ENCODE measurements at regions not wholly inside any gene's neighbourhood (a gene's known extent, or its start where the extent isn't known, plus 50 kb on each side); places are given as distances from the start of the nearest gene placed in this dataset.

DNA sequence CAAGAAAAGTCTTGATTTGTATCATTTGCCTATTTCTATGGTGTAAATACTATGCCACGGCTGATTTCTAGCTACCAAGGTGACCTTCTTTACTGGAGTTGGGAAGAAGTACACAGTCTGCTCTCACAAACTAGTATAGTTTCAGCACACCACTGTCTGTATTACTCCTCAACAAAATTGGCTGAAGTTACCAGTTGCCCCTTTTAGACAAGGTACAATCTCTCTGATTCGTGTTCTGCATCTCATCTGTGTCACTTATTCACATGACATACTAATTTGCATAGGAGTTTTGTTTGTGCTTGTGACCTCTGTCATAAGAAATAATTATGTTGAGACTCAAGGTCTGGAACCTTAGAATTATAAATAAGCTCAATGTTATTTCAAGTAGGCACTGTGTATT is 97.3 kb downstream of the C11orf87 start (continued):
- TF ChIP-seq, protein P1, sequence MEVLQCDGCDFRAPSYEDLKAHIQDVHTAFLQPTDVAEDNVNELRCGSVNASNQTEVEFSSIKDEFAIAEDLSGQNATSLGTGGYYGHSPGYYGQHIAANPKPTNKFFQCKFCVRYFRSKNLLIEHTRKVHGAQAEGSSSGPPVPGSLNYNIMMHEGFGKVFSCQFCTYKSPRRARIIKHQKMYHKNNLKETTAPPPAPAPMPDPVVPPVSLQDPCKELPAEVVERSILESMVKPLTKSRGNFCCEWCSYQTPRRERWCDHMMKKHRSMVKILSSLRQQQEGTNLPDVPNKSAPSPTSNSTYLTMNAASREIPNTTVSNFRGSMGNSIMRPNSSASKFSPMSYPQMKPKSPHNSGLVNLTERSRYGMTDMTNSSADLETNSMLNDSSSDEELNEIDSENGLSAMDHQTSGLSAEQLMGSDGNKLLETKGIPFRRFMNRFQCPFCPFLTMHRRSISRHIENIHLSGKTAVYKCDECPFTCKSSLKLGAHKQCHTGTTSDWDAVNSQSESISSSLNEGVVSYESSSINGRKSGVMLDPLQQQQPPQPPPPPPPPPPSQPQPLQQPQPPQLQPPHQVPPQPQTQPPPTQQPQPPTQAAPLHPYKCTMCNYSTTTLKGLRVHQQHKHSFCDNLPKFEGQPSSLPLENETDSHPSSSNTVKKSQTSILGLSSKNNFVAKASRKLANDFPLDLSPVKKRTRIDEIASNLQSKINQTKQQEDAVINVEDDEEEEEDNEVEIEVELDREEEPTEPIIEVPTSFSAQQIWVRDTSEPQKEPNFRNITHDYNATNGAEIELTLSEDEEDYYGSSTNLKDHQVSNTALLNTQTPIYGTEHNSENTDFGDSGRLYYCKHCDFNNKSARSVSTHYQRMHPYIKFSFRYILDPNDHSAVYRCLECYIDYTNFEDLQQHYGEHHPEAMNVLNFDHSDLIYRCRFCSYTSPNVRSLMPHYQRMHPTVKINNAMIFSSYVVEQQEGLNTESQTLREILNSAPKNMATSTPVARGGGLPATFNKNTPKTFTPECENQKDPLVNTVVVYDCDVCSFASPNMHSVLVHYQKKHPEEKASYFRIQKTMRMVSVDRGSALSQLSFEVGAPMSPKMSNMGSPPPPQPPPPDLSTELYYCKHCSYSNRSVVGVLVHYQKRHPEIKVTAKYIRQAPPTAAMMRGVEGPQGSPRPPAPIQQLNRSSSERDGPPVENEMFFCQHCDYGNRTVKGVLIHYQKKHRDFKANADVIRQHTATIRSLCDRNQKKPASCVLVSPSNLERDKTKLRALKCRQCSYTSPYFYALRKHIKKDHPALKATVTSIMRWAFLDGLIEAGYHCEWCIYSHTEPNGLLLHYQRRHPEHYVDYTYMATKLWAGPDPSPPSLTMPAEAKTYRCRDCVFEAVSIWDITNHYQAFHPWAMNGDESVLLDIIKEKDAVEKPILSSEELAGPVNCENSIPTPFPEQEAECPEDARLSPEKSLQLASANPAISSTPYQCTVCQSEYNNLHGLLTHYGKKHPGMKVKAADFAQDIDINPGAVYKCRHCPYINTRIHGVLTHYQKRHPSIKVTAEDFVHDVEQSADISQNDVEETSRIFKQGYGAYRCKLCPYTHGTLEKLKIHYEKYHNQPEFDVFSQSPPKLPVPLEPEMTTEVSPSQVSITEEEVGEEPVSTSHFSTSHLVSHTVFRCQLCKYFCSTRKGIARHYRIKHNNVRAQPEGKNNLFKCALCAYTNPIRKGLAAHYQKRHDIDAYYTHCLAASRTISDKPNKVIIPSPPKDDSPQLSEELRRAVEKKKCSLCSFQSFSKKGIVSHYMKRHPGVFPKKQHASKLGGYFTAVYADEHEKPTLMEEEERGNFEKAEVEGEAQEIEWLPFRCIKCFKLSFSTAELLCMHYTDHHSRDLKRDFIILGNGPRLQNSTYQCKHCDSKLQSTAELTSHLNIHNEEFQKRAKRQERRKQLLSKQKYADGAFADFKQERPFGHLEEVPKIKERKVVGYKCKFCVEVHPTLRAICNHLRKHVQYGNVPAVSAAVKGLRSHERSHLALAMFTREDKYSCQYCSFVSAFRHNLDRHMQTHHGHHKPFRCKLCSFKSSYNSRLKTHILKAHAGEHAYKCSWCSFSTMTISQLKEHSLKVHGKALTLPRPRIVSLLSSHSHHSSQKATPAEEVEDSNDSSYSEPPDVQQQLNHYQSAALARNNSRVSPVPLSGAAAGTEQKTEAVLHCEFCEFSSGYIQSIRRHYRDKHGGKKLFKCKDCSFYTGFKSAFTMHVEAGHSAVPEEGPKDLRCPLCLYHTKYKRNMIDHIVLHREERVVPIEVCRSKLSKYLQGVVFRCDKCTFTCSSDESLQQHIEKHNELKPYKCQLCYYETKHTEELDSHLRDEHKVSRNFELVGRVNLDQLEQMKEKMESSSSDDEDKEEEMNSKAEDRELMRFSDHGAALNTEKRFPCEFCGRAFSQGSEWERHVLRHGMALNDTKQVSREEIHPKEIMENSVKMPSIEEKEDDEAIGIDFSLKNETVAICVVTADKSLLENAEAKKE (CRISPR knock-in tag; IDR thresholded peaks at IDR 0.05), result no peak
- TF ChIP-seq, protein P2, sequence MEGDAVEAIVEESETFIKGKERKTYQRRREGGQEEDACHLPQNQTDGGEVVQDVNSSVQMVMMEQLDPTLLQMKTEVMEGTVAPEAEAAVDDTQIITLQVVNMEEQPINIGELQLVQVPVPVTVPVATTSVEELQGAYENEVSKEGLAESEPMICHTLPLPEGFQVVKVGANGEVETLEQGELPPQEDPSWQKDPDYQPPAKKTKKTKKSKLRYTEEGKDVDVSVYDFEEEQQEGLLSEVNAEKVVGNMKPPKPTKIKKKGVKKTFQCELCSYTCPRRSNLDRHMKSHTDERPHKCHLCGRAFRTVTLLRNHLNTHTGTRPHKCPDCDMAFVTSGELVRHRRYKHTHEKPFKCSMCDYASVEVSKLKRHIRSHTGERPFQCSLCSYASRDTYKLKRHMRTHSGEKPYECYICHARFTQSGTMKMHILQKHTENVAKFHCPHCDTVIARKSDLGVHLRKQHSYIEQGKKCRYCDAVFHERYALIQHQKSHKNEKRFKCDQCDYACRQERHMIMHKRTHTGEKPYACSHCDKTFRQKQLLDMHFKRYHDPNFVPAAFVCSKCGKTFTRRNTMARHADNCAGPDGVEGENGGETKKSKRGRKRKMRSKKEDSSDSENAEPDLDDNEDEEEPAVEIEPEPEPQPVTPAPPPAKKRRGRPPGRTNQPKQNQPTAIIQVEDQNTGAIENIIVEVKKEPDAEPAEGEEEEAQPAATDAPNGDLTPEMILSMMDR (conservative IDR thresholded peaks at IDR 0.05; ENCODE audit: low read depth in 2 of 2), result no peak

DNA sequence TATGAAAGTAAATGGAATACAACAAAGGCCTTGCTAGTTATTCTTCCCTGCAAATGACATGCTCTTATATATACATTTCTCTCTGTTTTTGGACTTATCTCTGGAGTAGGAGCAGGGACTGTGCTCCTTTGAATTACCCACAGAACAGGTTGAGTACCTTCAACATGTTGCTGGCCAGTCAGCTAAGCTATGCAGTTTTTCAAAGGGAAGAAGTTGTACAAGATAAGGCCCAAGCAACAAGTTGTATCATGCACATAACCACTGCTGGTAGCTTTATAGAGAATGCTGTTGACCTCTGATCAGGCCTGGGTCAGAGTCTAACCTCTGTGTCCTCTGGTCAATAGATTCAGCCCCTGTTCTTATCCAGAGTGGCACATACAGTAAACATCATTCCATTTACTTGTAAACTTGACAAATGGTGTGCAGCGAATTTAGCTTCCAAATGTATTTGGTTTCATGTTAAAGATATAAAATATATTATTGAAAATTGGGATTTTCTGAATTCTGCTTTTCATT is 99.6 kb downstream of the C11orf87 start:
- peaks cover 3% of the 10 kb centered on the region for H3K27me3 Mint-ChIP-seq (ENCODE audit: insufficient read depth, low read depth, poor library complexity)
- no peaks in the 10 kb centered on the region for H3K36me3 Mint-ChIP-seq (ENCODE audit: low read depth)
- H3K27ac ChIP-seq (ENCODE audit: low read depth), result no peak overlapping the region
- TF ChIP-seq ZNF331 (CRISPR knock-in tag; IDR thresholded peaks at IDR 0.05; ENCODE audit: low read depth) (no peak), STAT1 (IDR thresholded peaks at IDR 0.05; ENCODE audit: unreplicated experiment) (no peak), CREB1 (CRISPR knock-in tag; IDR thresholded peaks at IDR 0.05; ENCODE audit: low read depth) (no peak), EZH2 (IDR thresholded peaks at IDR 0.05; ENCODE audit: low read depth, unreplicated experiment) (no peak), REST (IDR thresholded peaks at IDR 0.05; ENCODE audit: unreplicated experiment) (no peak), NANOG (IDR thresholded peaks at IDR 0.05; ENCODE audit: borderline replicate concordance) (no peak)
- TF ChIP-seq, protein P2 (conservative IDR thresholded peaks at IDR 0.05; ENCODE audit: low read depth in 2 of 2), result no peak
- H3K36me3 ChIP-seq (ENCODE audit: insufficient read depth), result no peaks in the 10 kb centered on the region
- no peak overlapping the region for H2AFZ ChIP-seq
- H3F3A ChIP-seq (replicated peaks; ENCODE audit: low read depth), result no peaks in the 10 kb centered on the region
- H3K27me3 ChIP-seq (ENCODE audit: insufficient read depth), result no peaks in the 10 kb centered on the region
- no peaks in the 10 kb centered on the region for H3K4me1 Mint-ChIP-seq
- H3K27ac Mint-ChIP-seq, result no peak overlapping the region
- no peak overlapping the region for H3K4me2 ChIP-seq
- H3K79me2 ChIP-seq (replicated peaks; ENCODE audit: insufficient read depth), result no peaks in the 10 kb centered on the region
- H3K4me1 ChIP-seq (ENCODE audit: insufficient read depth), result no peaks in the 10 kb centered on the region
- no peaks in the 10 kb centered on the region for H3K9me3 Mint-ChIP-seq
- no peak overlapping the region for H3K4me3 ChIP-seq
- ATAC-seq (no peak), DNase-seq (ENCODE audit: low spot score) (no peak)
- no peaks in the 10 kb centered on the region for H4K20me1 ChIP-seq (replicated peaks; ENCODE audit: insufficient read depth)
- no peaks in the 10 kb centered on the region for H3K9me2 ChIP-seq (ENCODE audit: insufficient read depth)
- no peak overlapping the region for H3K4me3 Mint-ChIP-seq
